Activated CD4-positive, alpha-beta T cell treated with anti-CD3 and anti-CD28 coated beads, Interleukin-2, amount 10 ng/mL, durations not matched to agents 24 days and 14 days (primary cell): ENCODE measurements at regions not wholly inside any gene's neighbourhood (a gene's known extent, or its start where the extent isn't known, plus 50 kb on each side); places are given as distances from the start of the nearest gene placed in this dataset.
"Not testable (repeated sequence)": the region's sequence is repeated elsewhere in the genome, so short reads cannot be mapped to it uniquely, and the experiment has no call there.

ENCODE experiments used
- DNase-seq: peaks from one replicate; pipeline ENCODE4 v3.0.0; 2022
- H3K27ac Mint-ChIP-seq: one replicate; pipeline ENCODE4 v1.8.0; 2022; ENCODE audit warnings: mild to moderate bottlenecking, mixed read lengths
- H3K27me3 Mint-ChIP-seq: one replicate; pipeline ENCODE4 v1.8.0; 2022; ENCODE audit warnings: mixed read lengths
- H3K36me3 Mint-ChIP-seq: one replicate; pipeline ENCODE4 v1.8.0; 2022; ENCODE audit warnings: low read depth, mild to moderate bottlenecking, mixed read lengths
- H3K4me1 Mint-ChIP-seq: one replicate; pipeline ENCODE4 v1.8.0; 2021; ENCODE audit warnings: mixed read lengths
- H3K4me3 Mint-ChIP-seq: one replicate; pipeline ENCODE4 v1.8.0; 2022; ENCODE audit warnings: mild to moderate bottlenecking, moderate library complexity, mixed read lengths
- H3K9me3 Mint-ChIP-seq: one replicate; pipeline ENCODE4 v1.8.0; 2021; ENCODE audit warnings: mixed read lengths
- intact Hi-C: fragments of 100-400 bp; cut with micrococcal nuclease; formaldehyde crosslinking; loops from one replicate; pipeline ENCODE4 v1.15.1; 2023

- Mint-ChIP-seq H3K4me1 (no peaks in the 10 kb centered on the region), H3K4me3 (no peak overlapping the region), H3K9me3 (peaks cover 8% of the 10 kb centered on the region), H3K27me3 (no peaks in the 10 kb centered on the region), H3K27ac (no peak overlapping the region), H3K36me3 (no peaks in the 10 kb centered on the region)
- intact Hi-C loops, result no loop called here
- DNase-seq, result no peak
Measured at GRCh38 chr7:68756986-68757495, 841.2 kb upstream of the AUTS2 start.

- H3K27ac Mint-ChIP-seq, result no peak overlapping the region
- no peak for DNase-seq
- peaks cover 8% of the 10 kb centered on the region for H3K9me3 Mint-ChIP-seq
- H3K4me1 Mint-ChIP-seq, result no peaks in the 10 kb centered on the region
- H3K27me3 Mint-ChIP-seq, result no peaks in the 10 kb centered on the region
- no peak overlapping the region for H3K4me3 Mint-ChIP-seq
- H3K36me3 Mint-ChIP-seq, result no peaks in the 10 kb centered on the region
- intact Hi-C loops, result no loop called here
Measured at GRCh38 chr7:68760556-68760955, 837.7 kb upstream of the AUTS2 start.

- Mint-ChIP-seq H3K27ac (no peak overlapping the region), H3K36me3 (peaks cover 2% of the 10 kb centered on the region), H3K4me3 (no peak overlapping the region), H3K4me1 (no peaks in the 10 kb centered on the region), H3K9me3 (peaks cover 7% of the 10 kb centered on the region), H3K27me3 (no peaks in the 10 kb centered on the region)
- intact Hi-C loops, result no loop called here
- DNase-seq, result no peak
Measured at GRCh38 chr7:68767462-68767861, 830.8 kb upstream of the AUTS2 start.

- no peaks in the 10 kb centered on the region for H3K4me1 Mint-ChIP-seq
- DNase-seq, result no peak
- no peaks in the 10 kb centered on the region for H3K27me3 Mint-ChIP-seq
- peaks cover 2% of the 10 kb centered on the region for H3K36me3 Mint-ChIP-seq
- H3K9me3 Mint-ChIP-seq, result peaks cover 13% of the 10 kb centered on the region
- H3K4me3 Mint-ChIP-seq, result no peak overlapping the region
- intact Hi-C loops, result no loop called here
- H3K27ac Mint-ChIP-seq, result no peak overlapping the region
Measured at GRCh38 chr7:68770649-68771048, 827.6 kb upstream of the AUTS2 start.

GRCh38 chr7:68776326-68776725, 821.9 kb upstream of the AUTS2 start:
- Mint-ChIP-seq H3K9me3 (peaks cover 15% of the 10 kb centered on the region), H3K27me3 (no peaks in the 10 kb centered on the region), H3K36me3 (no peaks in the 10 kb centered on the region), H3K27ac (no peak overlapping the region), H3K4me3 (no peak overlapping the region), H3K4me1 (no peaks in the 10 kb centered on the region)
- no peak for DNase-seq
- intact Hi-C loops, result no loop called here

- intact Hi-C loops, result no loop called here
- Mint-ChIP-seq H3K27ac (no peak overlapping the region), H3K27me3 (no peaks in the 10 kb centered on the region), H3K9me3 (peaks cover 25% of the 10 kb centered on the region), H3K36me3 (no peaks in the 10 kb centered on the region), H3K4me3 (no peak overlapping the region), H3K4me1 (no peaks in the 10 kb centered on the region)
- DNase-seq, result no peak
Measured at GRCh38 chr7:68783684-68784083, 814.6 kb upstream of the AUTS2 start.

GRCh38 chr7:68785036-68785435, 813.2 kb upstream of the AUTS2 start:
- no peak overlapping the region for H3K27ac Mint-ChIP-seq
- H3K27me3 Mint-ChIP-seq, result no peaks in the 10 kb centered on the region
- intact Hi-C loops, result no loop called here
- no peaks in the 10 kb centered on the region for H3K4me1 Mint-ChIP-seq
- no peak overlapping the region for H3K4me3 Mint-ChIP-seq
- peaks cover 17% of the 10 kb centered on the region for H3K9me3 Mint-ChIP-seq
- no peak for DNase-seq
- H3K36me3 Mint-ChIP-seq, result no peaks in the 10 kb centered on the region

- Mint-ChIP-seq H3K4me3 (no peak overlapping the region), H3K27me3 (no peaks in the 10 kb centered on the region), H3K9me3 (peaks cover 24% of the 10 kb centered on the region), H3K4me1 (no peaks in the 10 kb centered on the region), H3K27ac (no peak overlapping the region), H3K36me3 (no peaks in the 10 kb centered on the region)
- intact Hi-C loops, result no loop called here
- DNase-seq, result no peak
Measured at GRCh38 chr7:68787566-68787965, 810.7 kb upstream of the AUTS2 start.

- H3K27ac Mint-ChIP-seq, intact Hi-C loops, H3K4me3 Mint-ChIP-seq, H3K36me3 Mint-ChIP-seq, H3K27me3 Mint-ChIP-seq, DNase-seq, H3K4me1 Mint-ChIP-seq: not testable (repeated sequence)
- H3K9me3 Mint-ChIP-seq, result peaks cover 24% of the 10 kb centered on the region
Measured at GRCh38 chr7:68788529-68788928, 809.7 kb upstream of the AUTS2 start.

- intact Hi-C loops, result no loop called here
- Mint-ChIP-seq H3K27me3 (no peaks in the 10 kb centered on the region), H3K4me3 (no peak overlapping the region), H3K36me3 (no peaks in the 10 kb centered on the region), H3K27ac (no peak overlapping the region), H3K9me3 (peaks cover 20% of the 10 kb centered on the region), H3K4me1 (no peaks in the 10 kb centered on the region)
- no peak for DNase-seq
Measured at GRCh38 chr7:68789597-68789996, 808.7 kb upstream of the AUTS2 start.

GRCh38 chr7:68792351-68792750, 805.9 kb upstream of the AUTS2 start:
- DNase-seq, result no peak
- H3K36me3 Mint-ChIP-seq, result no peaks in the 10 kb centered on the region
- H3K4me1 Mint-ChIP-seq, result no peaks in the 10 kb centered on the region
- no peak overlapping the region for H3K27ac Mint-ChIP-seq
- H3K4me3 Mint-ChIP-seq, result no peak overlapping the region
- intact Hi-C loops, result no loop called here
- peaks cover 17% of the 10 kb centered on the region for H3K9me3 Mint-ChIP-seq
- H3K27me3 Mint-ChIP-seq, result no peaks in the 10 kb centered on the region

- no peaks in the 10 kb centered on the region for H3K36me3 Mint-ChIP-seq
- no peak for DNase-seq
- H3K4me3 Mint-ChIP-seq, result no peak overlapping the region
- no peaks in the 10 kb centered on the region for H3K27me3 Mint-ChIP-seq
- H3K9me3 Mint-ChIP-seq, result peaks cover 14% of the 10 kb centered on the region
- H3K4me1 Mint-ChIP-seq, result no peaks in the 10 kb centered on the region
- no peak overlapping the region for H3K27ac Mint-ChIP-seq
- intact Hi-C loops, result no loop called here
Measured at GRCh38 chr7:68793513-68793912, 804.8 kb upstream of the AUTS2 start.

GRCh38 chr7:68800316-68800715, 798.0 kb upstream of the AUTS2 start:
- no peaks in the 10 kb centered on the region for H3K27me3 Mint-ChIP-seq
- no peaks in the 10 kb centered on the region for H3K4me1 Mint-ChIP-seq
- H3K27ac Mint-ChIP-seq, result no peak overlapping the region
- H3K36me3 Mint-ChIP-seq, result no peaks in the 10 kb centered on the region
- no peak for DNase-seq
- intact Hi-C loops, result no loop called here
- peaks cover 16% of the 10 kb centered on the region for H3K9me3 Mint-ChIP-seq
- no peak overlapping the region for H3K4me3 Mint-ChIP-seq

GRCh38 chr7:68805159-68805558, 793.1 kb upstream of the AUTS2 start:
- Mint-ChIP-seq H3K9me3 (peaks cover 24% of the 10 kb centered on the region), H3K27ac (no peak overlapping the region), H3K4me1 (no peaks in the 10 kb centered on the region), H3K27me3 (no peaks in the 10 kb centered on the region), H3K4me3 (no peak overlapping the region), H3K36me3 (no peaks in the 10 kb centered on the region)
- intact Hi-C loops, result no loop called here
- no peak for DNase-seq

- intact Hi-C loops, result no loop called here
- peaks cover 26% of the 10 kb centered on the region for H3K9me3 Mint-ChIP-seq
- DNase-seq, result no peak
- no peaks in the 10 kb centered on the region for H3K36me3 Mint-ChIP-seq
- H3K4me3 Mint-ChIP-seq, result no peak overlapping the region
- H3K4me1 Mint-ChIP-seq, result no peaks in the 10 kb centered on the region
- no peaks in the 10 kb centered on the region for H3K27me3 Mint-ChIP-seq
- no peak overlapping the region for H3K27ac Mint-ChIP-seq
Measured at GRCh38 chr7:68807666-68808065, 790.6 kb upstream of the AUTS2 start.
